MM.1S (cell line): ENCODE measurements at regions not wholly inside any gene's neighbourhood (a gene's known extent, or its start where the extent isn't known, plus 50 kb on each side); places are given as distances from the start of the nearest gene placed in this dataset.

Experiments used
- DNase-seq: peaks from one replicate; pipeline ENCODE4 v3.0.0-alpha.2; 2015
- H2AFZ ChIP-seq: fragments of 300-600 bp; sonication (generic); 2 replicates; pipeline ENCODE4 v1.6.0; 2016; ENCODE audit warnings: antibody characterized with exemption, low read length
- H3F3A ChIP-seq: fragments of 300-600 bp; sonication (generic); 2 replicates; pipeline ENCODE4 v1.6.1; 2016; ENCODE audit warnings: mild to moderate bottlenecking, antibody characterized with exemption, low read length, moderate library complexity, mixed read lengths; ENCODE audit not compliant: insufficient read depth
- H3K27ac ChIP-seq: fragments of 300-600 bp; sonication (generic); 2 replicates; pipeline ENCODE4 v1.5.1; 2016; ENCODE audit warnings: mild to moderate bottlenecking, low read length
- H3K27me3 ChIP-seq: fragments of 300-600 bp; sonication (generic); replicated peaks from 2 replicates; pipeline ENCODE4 v1.6.0; 2016; ENCODE audit warnings: low read length; ENCODE audit not compliant: insufficient read depth
- H3K36me3 ChIP-seq: fragments of 300-600 bp; sonication (generic); replicated peaks from 2 replicates; pipeline ENCODE4 v1.6.1; 2016; ENCODE audit warnings: mild to moderate bottlenecking, low read length, mixed read lengths; ENCODE audit not compliant: insufficient read depth
- H3K4me1 ChIP-seq: fragments of 300-600 bp; sonication (generic); 2 replicates; pipeline ENCODE4 v1.6.1; 2016; ENCODE audit warnings: low read length, mixed read lengths
- H3K4me2 ChIP-seq: fragments of 300-600 bp; sonication (generic); 2 replicates; pipeline ENCODE4 v1.6.0; 2016; ENCODE audit warnings: low read depth, low read length
- H3K4me3 ChIP-seq: fragments of 300-600 bp; sonication (generic); 2 replicates; pipeline ENCODE4 v1.5.1; 2016; ENCODE audit warnings: low read length, mixed read lengths
- H3K79me2 ChIP-seq: fragments of 300-600 bp; sonication (generic); 2 replicates; pipeline ENCODE4 v1.6.1; 2016; ENCODE audit warnings: mixed run types, low read length, mixed read lengths
- H3K9ac ChIP-seq: fragments of 300-600 bp; sonication (generic); 2 replicates; pipeline ENCODE4 v1.6.1; 2016; ENCODE audit warnings: low read length, mixed read lengths
- H3K9me2 ChIP-seq: fragments of 300-600 bp; sonication (generic); replicated peaks from 2 replicates; pipeline ENCODE4 v1.6.1; 2016; ENCODE audit warnings: mild to moderate bottlenecking, low read length, mixed read lengths; ENCODE audit not compliant: insufficient read depth
- H3K9me3 ChIP-seq: fragments of 300-600 bp; sonication (generic); replicated peaks from 2 replicates; pipeline ENCODE4 v1.6.1; 2016; ENCODE audit warnings: mild to moderate bottlenecking, low read length, mixed read lengths; ENCODE audit not compliant: insufficient read depth
- H4K20me1 ChIP-seq: fragments of 300-600 bp; sonication (generic); 2 replicates; pipeline ENCODE4 v1.6.1; 2016; ENCODE audit warnings: mild to moderate bottlenecking, low read length, moderate library complexity, mixed read lengths; ENCODE audit not compliant: insufficient read depth
- CTCF ChIP-seq: fragments of 300-600 bp; sonication (generic); IDR thresholded peaks from 2 replicates; pipeline ENCODE4 v1.5.1; 2016; ENCODE audit warnings: antibody characterized with exemption, low read length, mixed read lengths
- EZH2 ChIP-seq: fragments of 300-600 bp; sonication (generic); optimal IDR thresholded peaks from 2 replicates; pipeline ENCODE3; 2017; ENCODE audit warnings: low read depth, mild to moderate bottlenecking, antibody characterized with exemption, low read length, mixed read lengths
- EZH2phosphoT487 ChIP-seq: fragments of 300-600 bp; sonication (generic); IDR thresholded peaks from 2 replicates; pipeline ENCODE4 v1.6.1; 2018; ENCODE audit warnings: antibody characterized with exemption, low read length

GRCh38 chr12:115492553-115492952 lies 784.9 kb downstream of the MED13L start:
- Histone ChIP-seq H3K4me2 (no peak overlapping the region), H3K9me3 (no peaks in the 10 kb centered on the region), H3K9ac (no peak overlapping the region), H4K20me1 (no peaks in the 10 kb centered on the region), H3K27ac (no peak overlapping the region), H3K27me3 (no peaks in the 10 kb centered on the region), H3K4me1 (no peaks in the 10 kb centered on the region), H3F3A (no peaks in the 10 kb centered on the region), H3K79me2 (no peaks in the 10 kb centered on the region), H3K9me2 (no peaks in the 10 kb centered on the region), H3K36me3 (no peaks in the 10 kb centered on the region), H2AFZ (no peak overlapping the region), H3K4me3 (no peak overlapping the region)
- TF ChIP-seq EZH2phosphoT487: no peak
- no peak for TF ChIP-seq CTCF
- no peak for TF ChIP-seq EZH2
- DNase-seq: no peak

GRCh38 chr12:115491511-115492250 lies 785.8 kb downstream of the MED13L start:
- DNase-seq: no peak
- H3K4me1 ChIP-seq: no peaks in the 10 kb centered on the region
- TF ChIP-seq EZH2: no peak
- TF ChIP-seq EZH2phosphoT487: no peak
- TF ChIP-seq CTCF: no peak
- no peaks in the 10 kb centered on the region for H3K36me3 ChIP-seq
- H3K4me3 ChIP-seq: no peak overlapping the region
- H3K4me2 ChIP-seq: no peak overlapping the region
- H3K9me2 ChIP-seq: no peaks in the 10 kb centered on the region
- H3K79me2 ChIP-seq: no peaks in the 10 kb centered on the region
- H3K9ac ChIP-seq: no peak overlapping the region
- no peak overlapping the region for H2AFZ ChIP-seq
- H4K20me1 ChIP-seq: no peaks in the 10 kb centered on the region
- no peaks in the 10 kb centered on the region for H3F3A ChIP-seq
- no peaks in the 10 kb centered on the region for H3K27me3 ChIP-seq
- H3K27ac ChIP-seq: no peak overlapping the region
- no peaks in the 10 kb centered on the region for H3K9me3 ChIP-seq

GRCh38 chr12:115489253-115489652 lies 788.2 kb downstream of the MED13L start:
- Histone ChIP-seq H2AFZ (no peak overlapping the region), H3K27me3 (no peaks in the 10 kb centered on the region), H3K4me2 (no peak overlapping the region), H3K27ac (no peak overlapping the region), H3K4me1 (no peaks in the 10 kb centered on the region), H3K79me2 (no peaks in the 10 kb centered on the region), H3F3A (no peaks in the 10 kb centered on the region), H3K9me3 (no peaks in the 10 kb centered on the region), H4K20me1 (no peaks in the 10 kb centered on the region), H3K4me3 (no peak overlapping the region), H3K9ac (no peak overlapping the region), H3K36me3 (no peaks in the 10 kb centered on the region), H3K9me2 (no peaks in the 10 kb centered on the region)
- no peak for TF ChIP-seq EZH2phosphoT487
- no peak for TF ChIP-seq CTCF
- no peak for TF ChIP-seq EZH2
- DNase-seq: no peak
